Lung (tissue), 11 donors: ENCODE measurements at regions not wholly inside any gene's neighbourhood (a gene's known extent, or its start where the extent isn't known, plus 50 kb on each side); places are given as distances from the start of the nearest gene placed in this dataset.
"Not testable (repeated sequence)": the region's sequence is repeated elsewhere in the genome, so short reads cannot be mapped to it uniquely, and the experiment has no call there.

Source experiments
- ATAC-seq: fragments of 200-7000 bp; cut with Tn5 transposase; one replicate; pipeline ENCODE4 v1.9.1; 2020; ENCODE audit warnings: moderate number of reproducible peaks; ENCODE audit not compliant: insufficient read depth, low FRiP score
- DNase-seq, 3 donors: peaks; one replicate each; pipeline ENCODE4 v3.0.0-alpha.2; 2013 to 2017
- H3K27ac ChIP-seq, 2 donors: one replicate each; pipeline ENCODE4 v1.5.1; 2013; ENCODE audit warnings: mild to moderate bottlenecking in 2 of 2, moderate library complexity in 2 of 2, control low read depth in 1 of 2, inconsistent platforms in 1 of 2, low read depth in 1 of 2, low read length in 1 of 2
- H3K27me3 ChIP-seq, 3 donors: one replicate each; pipeline ENCODE4 v1.5.1; 2013; ENCODE audit warnings: low read length in 2 of 3; ENCODE audit not compliant: control insufficient read depth in 3 of 3, insufficient read depth in 3 of 3
- H3K36me3 ChIP-seq, 4 donors: one replicate each; pipeline ENCODE4 v1.5.1; 2013; ENCODE audit warnings: low read length in 4 of 4, mild to moderate bottlenecking in 1 of 4, moderate library complexity in 1 of 4; ENCODE audit not compliant: control insufficient read depth in 4 of 4, insufficient read depth in 4 of 4
- H3K4me1 ChIP-seq, 5 donors: one replicate each; pipeline ENCODE4 v1.5.1; 2013; ENCODE audit warnings: low read length in 5 of 5, mild to moderate bottlenecking in 2 of 5, moderate library complexity in 1 of 5; ENCODE audit not compliant: control insufficient read depth in 5 of 5, insufficient read depth in 5 of 5
- H3K4me3 ChIP-seq: one replicate; pipeline ENCODE4 v1.5.1; 2013; ENCODE audit warnings: mild to moderate bottlenecking, control low read depth, moderate library complexity
- H3K9ac ChIP-seq, 2 donors: one replicate each; pipeline ENCODE4 v1.5.1; 2013; ENCODE audit warnings: low read length in 2 of 2, control low read depth in 1 of 2; ENCODE audit not compliant: insufficient read depth in 1 of 2
- H3K9me3 ChIP-seq, 4 donors: one replicate each; pipeline ENCODE4 v1.5.1; 2013; ENCODE audit warnings: low read length in 3 of 4, mild to moderate bottlenecking in 1 of 4, moderate library complexity in 1 of 4; ENCODE audit not compliant: control insufficient read depth in 4 of 4, insufficient read depth in 3 of 4
- WGBS, 2 donors: extraction: QIAGEN DNeasy Blood & Tissue Kit; methylation state at CpG; one replicate each; pipeline ENCODE4 v1.1.7; 2013; 5-methylcytosine and 5-hydroxymethylcytosine counted together
- TF ChIP-seq, protein P1 (sequence below): IDR thresholded peaks from 2 replicates; pipeline ENCODE4 v1.5.1; 2012; ENCODE audit warnings: mild to moderate bottlenecking; ENCODE audit errors: control extremely low read depth, extremely low read depth
- donor health status: control.
- donor health status: control.
- donor health status: Bipolar disorder and iron deficiency.
- donor health status: healthy.
- donor health status: DM: yes; HTN: yes; CAD: no.

DNA sequence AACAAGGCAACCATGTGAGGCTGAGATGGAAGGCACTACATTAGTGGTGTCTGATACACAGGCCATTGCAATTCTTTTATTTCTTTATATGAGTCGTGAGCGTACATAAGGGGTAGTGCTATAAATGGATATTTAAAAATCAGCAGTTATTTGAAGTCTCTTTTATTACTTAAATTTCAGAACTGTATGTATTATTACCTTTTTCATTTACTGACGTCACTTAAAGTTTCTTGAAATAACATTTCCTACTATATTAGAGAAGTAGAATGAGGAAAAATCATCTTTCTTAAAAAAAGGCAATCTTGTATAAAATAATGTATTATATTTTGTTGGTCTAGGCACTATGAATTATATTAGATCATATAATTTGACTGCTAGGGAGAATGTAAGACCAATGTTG, 280.9 kb upstream of the CYLC2 start:
- WGBS, 2 donors, result 70 to 92% methylated on average over 3 of the region's 3 CpGs
- Histone ChIP-seq H3K4me3 (no peak overlapping the region), H3K27ac (no peak overlapping the region), H3K9me3 (peaks cover 0 to 5% (median under 1%) of the 10 kb centered on the region in 4 donors), H3K9ac (no peak overlapping the region), H3K4me1 (no peaks in the 10 kb centered on the region), H3K27me3 (no peaks in the 10 kb centered on the region), H3K36me3 (no peaks in the 10 kb centered on the region)
- DNase-seq, result no peak
- no peak for ATAC-seq
- TF ChIP-seq, protein P1, sequence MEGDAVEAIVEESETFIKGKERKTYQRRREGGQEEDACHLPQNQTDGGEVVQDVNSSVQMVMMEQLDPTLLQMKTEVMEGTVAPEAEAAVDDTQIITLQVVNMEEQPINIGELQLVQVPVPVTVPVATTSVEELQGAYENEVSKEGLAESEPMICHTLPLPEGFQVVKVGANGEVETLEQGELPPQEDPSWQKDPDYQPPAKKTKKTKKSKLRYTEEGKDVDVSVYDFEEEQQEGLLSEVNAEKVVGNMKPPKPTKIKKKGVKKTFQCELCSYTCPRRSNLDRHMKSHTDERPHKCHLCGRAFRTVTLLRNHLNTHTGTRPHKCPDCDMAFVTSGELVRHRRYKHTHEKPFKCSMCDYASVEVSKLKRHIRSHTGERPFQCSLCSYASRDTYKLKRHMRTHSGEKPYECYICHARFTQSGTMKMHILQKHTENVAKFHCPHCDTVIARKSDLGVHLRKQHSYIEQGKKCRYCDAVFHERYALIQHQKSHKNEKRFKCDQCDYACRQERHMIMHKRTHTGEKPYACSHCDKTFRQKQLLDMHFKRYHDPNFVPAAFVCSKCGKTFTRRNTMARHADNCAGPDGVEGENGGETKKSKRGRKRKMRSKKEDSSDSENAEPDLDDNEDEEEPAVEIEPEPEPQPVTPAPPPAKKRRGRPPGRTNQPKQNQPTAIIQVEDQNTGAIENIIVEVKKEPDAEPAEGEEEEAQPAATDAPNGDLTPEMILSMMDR, result no peak

DNA sequence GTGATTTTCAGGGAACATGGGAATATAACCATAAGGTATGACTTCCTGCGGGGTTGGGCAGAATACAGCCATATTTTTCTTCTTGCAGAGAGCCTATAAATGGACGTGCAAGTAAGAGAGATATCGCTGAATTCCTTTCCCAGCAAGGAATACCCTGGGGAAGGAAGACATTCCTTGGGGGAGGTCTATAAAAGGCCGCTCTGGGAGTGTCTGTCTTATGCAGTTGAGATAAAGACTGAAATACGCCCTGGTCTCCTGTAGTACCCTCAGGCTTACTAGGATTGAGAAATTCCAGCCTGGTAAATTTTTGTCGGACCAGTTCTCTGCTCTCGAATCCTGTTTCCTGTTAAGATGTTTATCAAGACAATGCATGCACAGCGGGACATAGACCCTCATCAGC, 282.2 kb upstream of the CYLC2 start:
- not testable (repeated sequence) for H3K36me3 ChIP-seq, H3K27me3 ChIP-seq
- 84 to 89% methylated on average over 8 of the region's 8 CpGs for WGBS, 2 donors

DNA sequence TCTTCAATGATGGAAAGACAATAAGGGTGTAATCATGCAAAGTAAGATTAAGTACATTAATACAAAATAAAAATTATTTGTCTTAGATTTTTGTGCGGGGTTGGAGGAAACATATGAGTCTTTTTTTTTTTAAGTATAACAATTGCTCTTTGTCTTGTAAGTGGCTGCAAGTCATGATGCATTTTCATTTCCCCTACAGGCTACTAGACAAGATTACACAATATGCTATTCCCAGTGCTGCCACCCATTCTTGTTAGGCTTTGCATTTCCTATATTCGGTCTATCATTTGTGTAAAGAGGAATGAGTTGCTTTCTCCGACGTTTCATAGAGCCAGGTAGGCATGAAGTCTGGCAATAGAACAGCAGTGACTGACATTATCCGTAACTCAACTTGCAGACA, 294.2 kb upstream of the CYLC2 start:
- 64 to 67% methylated on average over 5 of the region's 5 CpGs for WGBS, 2 donors
- Histone ChIP-seq H3K9ac (no peak overlapping the region), H3K36me3 (no peaks in the 10 kb centered on the region), H3K4me1 (no peaks in the 10 kb centered on the region), H3K27ac (no peak overlapping the region), H3K4me3 (no peak overlapping the region), H3K9me3 (peaks cover 0 to 4% (median 0%) of the 10 kb centered on the region in 4 donors), H3K27me3 (no peaks in the 10 kb centered on the region)
- ATAC-seq (no peak), DNase-seq (no peak)
- TF ChIP-seq, protein P1, result no peak

More for the DNA sequence above, 282.2 kb upstream of the CYLC2 start:
- not testable (repeated sequence) for H3K4me3 ChIP-seq, DNase-seq, H3K4me1 ChIP-seq, H3K27ac ChIP-seq, ATAC-seq, H3K9me3 ChIP-seq, H3K9ac ChIP-seq

DNA sequence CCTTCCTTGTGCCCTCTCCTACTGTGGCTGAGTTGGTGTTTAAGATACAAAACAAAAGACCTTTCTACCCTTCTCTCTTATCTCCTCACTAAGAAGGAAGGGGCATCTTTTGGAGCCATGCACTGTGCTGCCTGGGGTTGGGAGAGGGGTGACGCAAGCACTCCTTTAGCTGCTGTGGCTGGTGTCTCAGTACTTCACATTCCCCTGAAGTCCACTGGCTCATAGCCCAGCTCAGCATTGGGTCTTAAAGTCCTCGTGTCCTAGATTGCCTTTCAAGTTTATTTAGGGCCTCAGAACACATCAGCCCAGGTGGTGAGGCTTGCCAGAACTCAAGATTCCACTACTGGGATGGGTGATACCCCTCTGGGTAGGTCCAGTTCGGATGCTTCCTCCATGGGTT, 325.9 kb upstream of the CYLC2 start:
- Histone ChIP-seq H3K27me3 (no peaks in the 10 kb centered on the region), H3K9ac (no peak overlapping the region), H3K4me1 (no peaks in the 10 kb centered on the region), H3K9me3 (no peaks in the 10 kb centered on the region), H3K36me3 (no peaks in the 10 kb centered on the region), H3K27ac (no peak overlapping the region), H3K4me3 (no peak overlapping the region)
- no peak for ATAC-seq
- 58 to 82% methylated on average over 3 of the region's 3 CpGs for WGBS, 2 donors
- peak in 1 of 3 donors; percentile 0 for DNase-seq
- TF ChIP-seq, protein P1, result no peak
